ENCODE measurements at regions not wholly inside any gene's neighbourhood (a gene's known extent, or its start where the extent isn't known, plus 50 kb on each side); places are given as distances from the start of the nearest gene placed in this dataset.

DNA sequence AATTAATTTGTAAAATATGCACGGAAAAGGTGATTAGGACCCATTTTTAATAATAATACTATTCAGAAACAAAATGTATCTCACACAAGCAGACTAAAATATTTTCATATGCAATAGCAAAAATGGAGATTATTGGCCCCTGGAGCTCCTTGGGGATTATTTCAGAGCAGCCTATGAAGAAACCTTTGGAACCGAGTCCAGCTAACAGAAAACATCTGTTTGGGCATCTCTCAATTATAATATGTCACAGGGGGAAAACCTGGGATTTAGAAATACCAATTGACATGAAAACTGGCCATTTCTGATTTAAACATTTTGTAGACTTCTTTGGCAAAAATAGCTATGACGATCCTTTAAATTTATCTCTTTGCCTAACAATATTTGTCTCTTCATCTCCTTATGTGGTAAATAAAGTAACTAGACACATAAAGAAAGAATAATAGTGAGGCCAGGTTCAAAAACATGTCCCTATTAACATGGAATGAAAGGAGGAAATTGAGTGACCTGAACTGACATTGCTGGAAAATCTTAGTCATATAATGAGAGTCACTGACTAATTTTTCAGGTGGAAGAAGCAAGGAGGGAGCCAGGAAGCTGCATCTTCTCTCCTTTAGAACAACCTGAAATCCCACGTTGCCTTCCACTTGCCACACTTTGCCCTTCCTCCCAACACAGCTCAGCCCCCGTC lies 199.0 kb downstream of the SOD2 start:
- TF ChIP-seq, protein P1, sequence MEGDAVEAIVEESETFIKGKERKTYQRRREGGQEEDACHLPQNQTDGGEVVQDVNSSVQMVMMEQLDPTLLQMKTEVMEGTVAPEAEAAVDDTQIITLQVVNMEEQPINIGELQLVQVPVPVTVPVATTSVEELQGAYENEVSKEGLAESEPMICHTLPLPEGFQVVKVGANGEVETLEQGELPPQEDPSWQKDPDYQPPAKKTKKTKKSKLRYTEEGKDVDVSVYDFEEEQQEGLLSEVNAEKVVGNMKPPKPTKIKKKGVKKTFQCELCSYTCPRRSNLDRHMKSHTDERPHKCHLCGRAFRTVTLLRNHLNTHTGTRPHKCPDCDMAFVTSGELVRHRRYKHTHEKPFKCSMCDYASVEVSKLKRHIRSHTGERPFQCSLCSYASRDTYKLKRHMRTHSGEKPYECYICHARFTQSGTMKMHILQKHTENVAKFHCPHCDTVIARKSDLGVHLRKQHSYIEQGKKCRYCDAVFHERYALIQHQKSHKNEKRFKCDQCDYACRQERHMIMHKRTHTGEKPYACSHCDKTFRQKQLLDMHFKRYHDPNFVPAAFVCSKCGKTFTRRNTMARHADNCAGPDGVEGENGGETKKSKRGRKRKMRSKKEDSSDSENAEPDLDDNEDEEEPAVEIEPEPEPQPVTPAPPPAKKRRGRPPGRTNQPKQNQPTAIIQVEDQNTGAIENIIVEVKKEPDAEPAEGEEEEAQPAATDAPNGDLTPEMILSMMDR (IDR thresholded peaks at IDR 0.05) = no peak
- TF ChIP-seq POLR2A (IDR thresholded peaks at IDR 0.05) = no peak
